NB4 (cell line): ENCODE measurements at regions not wholly inside any gene's neighbourhood (a gene's known extent, or its start where the extent isn't known, plus 50 kb on each side); places are given as distances from the start of the nearest gene placed in this dataset.

Source experiments
- DNase-seq: peaks from one replicate; pipeline ENCODE4 v3.0.0; 2010; ENCODE audit warnings: low read depth
- H3K4me3 ChIP-seq: one replicate; pipeline ENCODE4 v1.5.1; 2011; ENCODE audit warnings: mild to moderate bottlenecking, low read depth, low read length, moderate library complexity
- CTCF ChIP-seq: IDR thresholded peaks from one replicate; pipeline ENCODE4 v1.5.1; 2012; ENCODE audit warnings: low read depth, low read length
- MAX ChIP-seq: IDR thresholded peaks from 2 replicates; pipeline ENCODE4 v1.6.1; 2011; ENCODE audit warnings: low read depth, low read length
- MYC ChIP-seq: IDR thresholded peaks from 2 replicates; pipeline ENCODE4 v1.6.1; 2011; ENCODE audit warnings: low read depth, low read length
- POLR2A ChIP-seq: IDR thresholded peaks from 2 replicates; pipeline ENCODE4 v1.6.1; 2011; ENCODE audit warnings: mild to moderate bottlenecking; ENCODE audit not compliant: insufficient read length; ENCODE audit errors: extremely low read depth

GRCh38 chr4:32625687-32626337 lies 1905.6 kb downstream of the PCDH7 start:
- H3K4me3 ChIP-seq, result no peak overlapping the region
- no peak for TF ChIP-seq MAX
- no peak for TF ChIP-seq MYC
- no peak for TF ChIP-seq POLR2A
- TF ChIP-seq CTCF, result no peak
- DNase-seq, result no peak

GRCh38 chr4:32631831-32632230 lies 1911.7 kb downstream of the PCDH7 start:
- TF ChIP-seq MYC (no peak), MAX (no peak), POLR2A (no peak), CTCF (no peak)
- DNase-seq, result no peak

GRCh38 chr4:32633421-32633820 lies 1913.3 kb downstream of the PCDH7 start:
- no peak overlapping the region for H3K4me3 ChIP-seq
- no peak for DNase-seq
- TF ChIP-seq MAX, result no peak

More at GRCh38 chr4:32631831-32632230, 1911.7 kb downstream of the PCDH7 start:
- no peak overlapping the region for H3K4me3 ChIP-seq

GRCh38 chr4:32645653-32646052 lies 1925.5 kb downstream of the PCDH7 start:
- TF ChIP-seq POLR2A (no peak), CTCF (no peak), MAX (no peak), MYC (no peak)
- no peak overlapping the region for H3K4me3 ChIP-seq
- DNase-seq, result no peak

GRCh38 chr4:32658019-32658418 lies 1937.8 kb downstream of the PCDH7 start:
- TF ChIP-seq CTCF, result no peak
- TF ChIP-seq MAX, result no peak
- TF ChIP-seq POLR2A, result no peak
- TF ChIP-seq MYC, result no peak
- no peak for DNase-seq
- H3K4me3 ChIP-seq, result no peak overlapping the region

- TF ChIP-seq CTCF (no peak), MYC (no peak), POLR2A (no peak), MAX (no peak)
- DNase-seq, result no peak
- no peak overlapping the region for H3K4me3 ChIP-seq
Observed at GRCh38 chr4:32661229-32661628, 1941.1 kb downstream of the PCDH7 start.
